ENCODE measurements at regions not wholly inside any gene's neighbourhood (a gene's known extent, or its start where the extent isn't known, plus 50 kb on each side); places are given as distances from the start of the nearest gene placed in this dataset.

GRCh38 chr16:60788631-60789030 lies 1247.6 kb downstream of the CDH8 start:
- TF ChIP-seq GATA2 (IDR thresholded peaks at IDR 0.05; ENCODE audit: low read depth, low read length) (no peak), GATA3 (IDR thresholded peaks at IDR 0.05; ENCODE audit: low read depth, low read length) (no peak)

All from SH-SY5Y (cell line).